ENCODE measurements at regions not wholly inside any gene's neighbourhood (a gene's known extent, or its start where the extent isn't known, plus 50 kb on each side); places are given as distances from the start of the nearest gene placed in this dataset.
"Not testable (repeated sequence)": the region's sequence is repeated elsewhere in the genome, so short reads cannot be mapped to it uniquely, and the experiment has no call there.

DNA sequence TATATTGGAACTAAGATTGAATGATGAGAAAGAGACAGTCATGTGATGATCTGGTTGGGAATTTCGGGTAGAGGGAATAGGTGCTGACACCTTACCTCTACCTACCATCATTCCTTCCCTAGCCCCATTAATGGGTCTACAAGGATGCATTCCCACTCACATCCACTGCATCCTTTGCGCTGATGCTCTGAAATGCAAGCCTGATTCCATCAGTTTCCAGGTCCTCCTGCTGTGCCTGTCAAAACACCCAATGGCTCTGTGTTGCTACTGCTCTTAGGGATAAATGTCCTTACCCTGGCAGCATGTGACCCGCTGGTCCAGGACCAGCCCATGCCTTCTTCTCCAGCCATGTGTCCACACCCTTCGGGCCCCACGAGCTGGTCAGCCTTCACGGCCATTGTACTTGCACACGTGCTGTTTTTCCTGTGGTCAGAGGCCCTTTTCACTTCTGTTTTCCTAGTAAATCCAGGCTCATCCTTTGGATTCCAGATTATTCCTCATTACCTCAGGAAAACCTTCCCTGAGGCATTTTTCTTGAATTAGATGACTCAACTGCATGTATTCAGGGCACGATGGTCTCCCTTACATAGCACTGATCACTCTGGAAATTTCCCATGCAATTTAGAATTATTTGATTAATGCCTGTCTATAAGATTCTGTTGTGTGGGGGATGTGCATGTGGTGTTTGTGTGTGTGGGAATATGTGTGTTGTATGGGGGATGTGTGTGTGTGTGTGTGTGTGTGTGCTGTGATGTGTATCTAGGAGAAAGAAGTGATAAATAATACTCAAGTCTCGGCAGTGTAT is 185.0 kb downstream of the DIRAS2 start:
- no peak for DNase-seq

DNA sequence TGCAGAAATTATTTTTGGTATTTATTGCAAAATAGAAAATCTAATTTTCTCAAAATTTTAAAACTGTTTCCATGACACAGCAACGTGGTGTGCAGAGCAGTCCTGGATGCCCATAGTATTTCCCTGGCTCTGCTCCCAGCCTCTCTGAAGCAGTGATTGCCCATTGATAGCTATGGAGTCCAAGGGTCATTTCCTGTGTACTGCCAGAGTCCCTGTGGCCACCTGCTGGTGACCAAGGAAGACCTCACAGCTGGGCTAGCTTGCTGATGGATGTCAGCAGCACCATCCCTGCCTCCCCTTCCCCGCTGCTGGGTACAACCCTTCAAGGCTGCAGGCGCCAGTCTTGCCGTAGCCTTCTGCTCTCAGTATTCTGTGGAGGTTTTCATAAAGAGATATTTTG is 184.1 kb downstream of the DIRAS2 start:
- DNase-seq: no peak

DNA sequence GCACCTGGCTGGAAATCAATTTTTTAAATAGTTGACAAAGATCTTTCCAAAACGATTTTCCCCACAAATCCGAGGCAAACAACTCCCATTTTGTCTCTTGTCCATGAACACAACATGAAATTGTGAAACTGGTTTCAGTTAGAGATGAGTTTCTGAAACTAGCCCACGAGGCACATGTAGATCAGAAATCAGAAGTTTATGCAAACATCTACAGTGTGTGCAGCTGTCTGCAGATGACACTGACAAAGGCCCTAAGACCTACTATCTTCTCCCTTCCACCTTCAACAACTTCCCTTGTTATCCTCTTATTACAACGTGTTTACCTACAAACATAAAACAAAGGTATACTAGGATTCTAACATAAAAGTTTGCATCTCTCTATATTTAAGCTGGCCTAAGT is 183.3 kb downstream of the DIRAS2 start:
- DNase-seq: no peak

DNA sequence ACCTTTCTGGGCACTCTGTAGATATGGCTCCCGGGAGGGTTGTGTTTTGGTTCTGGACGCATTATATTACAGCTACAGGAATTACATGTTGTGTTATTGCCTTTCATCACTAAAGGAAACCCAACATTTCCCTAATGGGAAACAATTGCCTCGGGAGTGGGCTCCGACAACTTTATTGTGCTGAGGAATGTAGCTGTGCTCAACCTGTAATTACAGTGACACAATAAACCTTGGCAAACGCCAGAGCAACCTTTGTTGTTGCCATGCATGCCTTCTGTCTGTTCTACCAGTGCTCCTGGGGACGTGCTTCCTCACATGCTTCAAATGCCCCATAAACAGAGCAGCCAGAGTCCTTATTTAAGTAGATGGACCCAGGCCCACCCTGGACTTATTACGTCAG is 182.4 kb downstream of the DIRAS2 start:
- no peak for DNase-seq

DNA sequence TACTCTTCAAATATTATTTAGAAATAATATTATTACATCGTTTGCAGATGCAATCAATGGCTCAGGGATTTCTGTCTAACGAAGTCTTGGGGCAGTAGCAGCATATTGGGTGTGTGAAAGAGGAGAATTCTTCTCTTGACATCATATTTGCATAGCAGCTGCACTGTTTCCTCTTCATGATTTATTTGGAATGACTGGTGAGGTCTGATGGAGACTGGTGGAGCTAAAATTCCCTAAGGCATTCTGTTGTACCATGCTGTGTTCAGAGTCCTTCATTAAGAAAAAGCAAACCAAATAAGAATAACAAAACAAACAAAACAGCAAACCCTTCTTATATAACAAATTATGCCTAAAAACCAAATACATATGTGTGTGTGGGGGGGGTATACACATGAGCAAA is 177.6 kb downstream of the DIRAS2 start:
- peak; percentile 31 for DNase-seq

- no peak for DNase-seq
Observed at GRCh38 chr9:90466441-90466840, 176.2 kb downstream of the DIRAS2 start.

DNA sequence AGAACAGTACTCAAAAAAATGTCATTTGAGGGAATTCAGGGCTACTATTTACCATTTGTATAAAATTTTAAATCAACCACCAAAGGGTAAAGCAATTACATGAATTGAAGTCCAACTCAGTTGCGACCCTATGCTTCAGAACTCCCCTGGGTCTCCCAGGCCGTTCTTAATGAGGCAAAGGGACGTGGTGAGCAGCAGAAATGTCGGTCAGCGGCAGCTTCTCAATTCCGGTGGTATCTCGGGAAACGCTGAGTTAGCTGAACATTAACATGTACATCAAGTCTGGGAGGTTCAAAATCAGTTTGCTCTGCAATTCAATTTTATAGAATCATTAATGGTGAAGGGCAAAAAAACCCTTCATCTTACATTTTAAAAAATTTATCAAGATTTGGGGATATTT is 173.2 kb downstream of the DIRAS2 start:
- no peak for DNase-seq

DNA sequence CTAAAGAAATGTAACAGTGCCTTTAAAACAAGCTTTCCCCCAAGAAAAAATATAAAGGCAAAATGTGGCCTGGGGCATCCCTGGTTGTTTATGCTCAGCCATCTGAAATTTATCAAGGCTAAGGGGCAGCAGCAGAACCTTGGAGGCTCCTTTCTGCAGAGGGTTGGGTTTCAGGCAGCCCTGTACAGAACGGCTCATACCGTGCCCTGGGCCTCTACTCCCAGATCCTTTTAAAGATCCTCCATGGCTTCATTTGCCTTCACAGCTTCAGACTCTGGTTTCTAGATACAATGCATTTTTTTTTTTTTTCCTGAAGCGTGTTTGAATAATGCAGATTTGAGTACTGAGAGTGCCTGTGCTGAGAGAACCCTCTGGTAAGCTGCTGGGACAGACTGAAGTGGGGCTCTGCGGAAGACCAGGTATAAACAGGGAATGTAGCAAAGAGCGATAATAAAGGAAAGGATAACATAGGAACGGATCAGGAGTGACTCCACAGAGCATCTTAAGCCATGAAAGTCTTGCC is 172.7 kb downstream of the DIRAS2 start:
- DNase-seq: no peak

- no peak for DNase-seq
Observed at GRCh38 chr9:90476058-90476457, 166.6 kb downstream of the DIRAS2 start.

GRCh38 chr9:90477535-90477934 is 165.1 kb downstream of the DIRAS2 start:
- DNase-seq: no peak

GRCh38 chr9:90478821-90479220 is 163.8 kb downstream of the DIRAS2 start:
- DNase-seq: no peak

- no peak for DNase-seq
Observed at GRCh38 chr9:90485028-90485427, 157.6 kb downstream of the DIRAS2 start.

GRCh38 chr9:90489066-90489465 is 153.6 kb downstream of the DIRAS2 start:
- no peak for DNase-seq

GRCh38 chr9:90499761-90500160 is 142.9 kb downstream of the DIRAS2 start:
- DNase-seq: no peak

DNA sequence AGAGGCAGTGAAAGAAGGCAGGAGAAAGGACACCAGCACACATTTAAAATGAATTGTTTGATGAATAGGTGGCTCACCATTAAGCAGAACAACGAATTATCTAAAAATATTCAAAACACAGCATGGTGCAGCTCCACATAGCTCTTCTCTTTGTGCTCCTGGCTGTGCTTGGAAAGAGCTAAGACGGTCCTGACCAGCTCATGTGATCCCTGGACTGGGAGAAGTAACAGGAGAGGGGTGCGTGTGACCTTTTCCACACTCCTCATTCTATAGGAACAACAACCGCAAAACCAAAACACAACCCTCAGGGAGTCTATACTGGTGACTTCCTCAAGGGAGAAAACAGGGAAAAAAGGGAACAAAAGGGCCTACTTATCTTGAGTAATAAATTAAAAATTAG is 140.5 kb downstream of the DIRAS2 start:
- no peak for DNase-seq

DNA sequence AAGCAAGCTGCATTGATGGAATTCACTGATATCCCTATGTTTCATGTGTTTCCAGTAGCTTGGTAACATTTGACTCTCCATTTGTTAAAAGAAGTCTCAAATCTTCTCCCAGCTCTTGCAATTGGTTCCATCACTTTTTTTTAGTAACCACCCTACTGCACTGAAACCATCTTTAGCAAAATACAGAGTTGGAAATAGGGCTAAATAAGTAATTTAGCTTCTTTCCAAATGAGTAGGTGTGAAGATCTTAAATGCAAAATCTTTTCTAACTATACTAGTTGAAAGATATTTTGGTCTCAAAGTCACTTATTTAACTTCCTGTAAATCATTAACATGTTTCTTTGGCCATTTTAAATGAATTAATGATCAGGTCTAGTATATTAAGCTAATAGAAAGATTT is 138.1 kb downstream of the DIRAS2 start:
- no peak for DNase-seq

- DNase-seq: no peak
Observed at GRCh38 chr9:90505695-90506094, 136.9 kb downstream of the DIRAS2 start.

DNA sequence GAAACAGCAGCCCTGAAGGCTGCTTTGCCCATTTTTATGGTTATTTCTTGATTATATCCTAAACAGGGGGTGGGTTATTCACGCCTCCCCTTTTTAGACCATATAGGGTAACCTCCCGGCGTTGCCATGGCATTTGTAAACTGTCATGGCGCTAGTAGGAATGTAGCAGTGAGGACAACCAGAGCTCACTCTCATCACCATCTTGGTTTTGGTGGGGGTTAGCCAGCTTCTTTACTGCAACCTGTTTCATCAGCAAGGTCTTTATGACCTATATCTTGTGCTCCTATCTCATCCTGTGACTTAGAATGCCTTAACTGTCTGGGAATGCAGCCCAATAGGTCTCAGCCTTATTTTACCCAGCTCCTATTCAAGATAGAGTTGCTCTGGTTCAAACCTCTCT is 136.2 kb downstream of the DIRAS2 start:
- DNase-seq: not testable (repeated sequence)

DNA sequence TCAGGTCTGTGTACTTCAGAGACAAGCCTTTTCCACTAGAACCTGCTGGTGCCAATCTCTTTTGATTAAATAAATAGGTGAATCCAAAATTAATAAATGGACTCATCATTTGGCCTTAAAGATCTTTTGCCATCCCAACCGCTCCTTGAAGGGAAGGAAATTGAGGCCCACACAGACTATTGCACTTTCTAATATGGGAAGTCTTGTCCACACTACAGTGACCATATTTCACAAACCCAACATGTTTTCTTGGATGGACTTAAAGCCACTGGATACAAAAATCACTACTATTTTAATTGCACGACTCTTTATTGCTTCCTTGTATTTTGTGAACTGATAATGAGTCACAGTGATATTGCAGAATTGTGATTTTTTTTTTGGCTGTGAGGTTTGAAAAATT is 135.0 kb downstream of the DIRAS2 start:
- DNase-seq: no peak

DNA sequence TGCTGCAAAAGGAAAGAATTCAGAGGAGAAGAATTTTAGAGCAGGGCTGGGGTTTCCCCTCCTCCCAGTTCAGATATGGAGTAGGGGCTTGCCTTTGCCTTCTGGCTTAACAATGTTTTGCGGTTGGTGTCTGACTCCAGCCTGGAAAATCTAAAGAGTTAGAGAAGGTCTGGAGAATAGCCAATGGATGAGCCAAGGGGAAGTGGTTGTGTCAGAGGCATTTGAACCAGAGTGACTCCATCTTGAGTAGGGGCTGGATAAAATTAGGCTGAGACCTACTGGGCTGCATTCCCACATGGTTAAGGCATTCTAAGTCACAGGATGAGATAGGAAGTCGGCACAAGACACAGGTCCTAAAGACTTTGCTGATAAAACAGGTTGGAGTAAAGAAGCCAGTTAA is 133.7 kb downstream of the DIRAS2 start:
- no peak for DNase-seq

DNA sequence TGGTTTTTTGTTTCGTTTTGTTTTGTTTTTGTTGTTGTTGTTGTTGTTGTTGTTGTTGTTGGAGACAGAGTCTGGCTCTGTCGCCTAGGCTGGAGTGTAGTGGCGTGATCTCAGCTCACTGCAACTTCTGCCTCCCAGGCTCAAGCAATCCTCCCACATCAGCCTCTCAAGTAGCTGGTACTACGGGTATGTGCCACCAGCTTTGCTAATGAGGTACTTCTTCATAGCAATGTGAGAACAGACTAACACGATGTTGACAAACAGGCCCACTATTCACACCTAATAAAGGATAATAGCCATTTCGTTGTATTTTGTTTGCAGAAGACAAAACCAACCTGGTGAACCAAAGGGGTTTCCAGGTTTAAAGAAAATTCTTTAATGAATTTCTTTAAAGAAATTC is 130.9 kb downstream of the DIRAS2 start:
- DNase-seq: no peak

DNA sequence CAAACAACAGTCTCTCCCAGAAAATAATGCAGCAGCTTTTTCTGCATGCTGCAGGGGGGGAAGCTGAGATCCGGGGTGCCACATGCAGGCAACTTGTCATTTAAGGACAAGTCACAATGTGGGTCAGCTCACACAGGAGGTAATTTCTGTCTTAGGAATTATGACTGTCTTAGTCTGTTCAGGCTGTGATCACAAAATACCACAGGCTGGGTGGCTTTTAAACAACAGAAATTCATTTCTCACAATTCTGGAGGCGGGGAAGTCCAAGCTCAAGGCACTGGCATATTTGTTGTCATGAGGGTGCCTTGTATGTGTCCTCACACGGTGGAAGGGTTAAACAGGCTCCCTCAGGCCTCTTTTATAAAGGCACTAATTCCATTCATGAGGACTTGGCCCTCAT is 127.7 kb downstream of the DIRAS2 start:
- no peak for DNase-seq

DNA sequence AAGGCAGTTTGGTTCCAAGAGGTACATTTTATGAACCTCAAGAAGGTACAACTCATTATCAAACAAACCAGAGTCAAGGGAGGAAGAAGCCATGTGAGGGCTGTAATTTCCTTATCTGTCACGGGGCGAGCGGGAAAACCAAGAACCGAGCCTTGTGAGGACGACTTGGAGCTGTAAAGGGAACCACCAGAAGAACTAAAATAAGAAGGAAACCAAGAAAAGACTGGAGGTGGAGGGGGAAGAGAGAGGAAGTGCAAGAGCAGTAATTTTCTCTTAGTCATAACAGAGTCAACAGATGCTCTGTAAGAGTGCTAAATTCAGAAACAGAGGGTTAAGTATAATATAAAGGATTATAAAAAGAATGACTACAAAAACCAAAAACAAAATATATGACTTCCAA is 127.1 kb downstream of the DIRAS2 start:
- no peak for DNase-seq

- DNase-seq: peak; percentile 59
Observed at GRCh38 chr9:90517103-90517502, 125.5 kb downstream of the DIRAS2 start.

All from NCI-H510A treated with DMSO at 0.1 percent for 48 hours (cell line).